Fibroblast of lung (primary cell): ENCODE measurements at regions not wholly inside any gene's neighbourhood (a gene's known extent, or its start where the extent isn't known, plus 50 kb on each side); places are given as distances from the start of the nearest gene placed in this dataset.

Experiments
- EZH2 ChIP-seq: IDR thresholded peaks from 2 replicates; pipeline ENCODE4 v1.5.1; 2012; ENCODE audit warnings: low read length, control low read depth, mild to moderate bottlenecking; ENCODE audit errors: missing control alignments
- TF ChIP-seq, protein P1 (sequence below), 2 donors: IDR thresholded peaks in 1 of 2; conservative IDR thresholded peaks in 1 of 2; 1 replicate in 1 of 2; 2 replicates in 1 of 2; pipeline ENCODE4 v1.5.1; 2011 to 2012; ENCODE audit warnings: low read length in 2 of 2, control low read depth in 1 of 2, inconsistent platforms in 1 of 2, low read depth in 1 of 2, mild to moderate bottlenecking in 1 of 2

DNA sequence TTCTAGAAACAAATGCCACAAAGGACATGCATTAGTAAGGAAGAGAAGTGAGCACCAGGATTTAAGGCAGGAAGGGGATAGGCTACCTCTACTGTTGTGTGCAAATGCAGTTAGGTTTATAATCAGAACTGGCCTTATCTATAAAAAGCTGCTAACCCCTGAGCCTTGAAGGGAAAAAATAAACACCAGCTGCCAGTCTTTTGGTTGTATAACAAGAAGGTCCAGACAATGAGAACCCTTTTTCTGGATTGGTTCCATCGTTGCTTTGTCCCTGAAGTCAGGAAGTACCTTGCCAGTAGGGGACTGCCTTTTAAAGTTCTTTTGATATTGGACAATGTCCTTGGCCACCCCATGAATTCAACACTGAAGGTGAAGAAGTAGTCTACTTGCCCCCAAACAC is 126.7 kb upstream of the OTUD4 start:
- no peak for TF ChIP-seq EZH2
- TF ChIP-seq, protein P1, sequence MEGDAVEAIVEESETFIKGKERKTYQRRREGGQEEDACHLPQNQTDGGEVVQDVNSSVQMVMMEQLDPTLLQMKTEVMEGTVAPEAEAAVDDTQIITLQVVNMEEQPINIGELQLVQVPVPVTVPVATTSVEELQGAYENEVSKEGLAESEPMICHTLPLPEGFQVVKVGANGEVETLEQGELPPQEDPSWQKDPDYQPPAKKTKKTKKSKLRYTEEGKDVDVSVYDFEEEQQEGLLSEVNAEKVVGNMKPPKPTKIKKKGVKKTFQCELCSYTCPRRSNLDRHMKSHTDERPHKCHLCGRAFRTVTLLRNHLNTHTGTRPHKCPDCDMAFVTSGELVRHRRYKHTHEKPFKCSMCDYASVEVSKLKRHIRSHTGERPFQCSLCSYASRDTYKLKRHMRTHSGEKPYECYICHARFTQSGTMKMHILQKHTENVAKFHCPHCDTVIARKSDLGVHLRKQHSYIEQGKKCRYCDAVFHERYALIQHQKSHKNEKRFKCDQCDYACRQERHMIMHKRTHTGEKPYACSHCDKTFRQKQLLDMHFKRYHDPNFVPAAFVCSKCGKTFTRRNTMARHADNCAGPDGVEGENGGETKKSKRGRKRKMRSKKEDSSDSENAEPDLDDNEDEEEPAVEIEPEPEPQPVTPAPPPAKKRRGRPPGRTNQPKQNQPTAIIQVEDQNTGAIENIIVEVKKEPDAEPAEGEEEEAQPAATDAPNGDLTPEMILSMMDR (conservative IDR thresholded peaks at IDR 0.05 in 1 of 2, IDR thresholded peaks at IDR 0.05 in 1 of 2; ENCODE audit: low read depth in 1 of 2, low read length in 2 of 2) = no peak
